DND-41 (cell line): ENCODE measurements at regions not wholly inside any gene's neighbourhood (a gene's known extent, or its start where the extent isn't known, plus 50 kb on each side); places are given as distances from the start of the nearest gene placed in this dataset.

Experiments
- ATAC-seq: fragments of 200-7000 bp; cut with Tn5 transposase; 3 replicates; pipeline ENCODE4 v1.9.1; 2021; ENCODE audit warnings: low read depth; ENCODE audit not compliant: insufficient read depth
- DNase-seq: peaks from one replicate; pipeline ENCODE4 v3.0.0-alpha.2; 2020
- H2AFZ ChIP-seq: 2 replicates; pipeline ENCODE4 v1.6.0; 2012; ENCODE audit warnings: low read depth, low read length
- H3K27ac ChIP-seq: 2 replicates; pipeline ENCODE4 v1.5.1; 2012; ENCODE audit warnings: low read length, inconsistent platforms
- H3K27me3 ChIP-seq: fragments of 200-600 bp; sonication (generic); 2 replicates; pipeline ENCODE4 v1.6.0; 2012; ENCODE audit warnings: low read length, mild to moderate bottlenecking, inconsistent platforms; ENCODE audit not compliant: insufficient read depth, poor library complexity
- H3K36me3 ChIP-seq: 2 replicates; pipeline ENCODE4 v1.5.1; 2012; ENCODE audit warnings: low read length, inconsistent platforms; ENCODE audit not compliant: insufficient read depth
- H3K4me1 ChIP-seq: 2 replicates; pipeline ENCODE4 v1.5.1; 2012; ENCODE audit warnings: mild to moderate bottlenecking, low read length; ENCODE audit not compliant: insufficient read depth
- H3K4me2 ChIP-seq: 2 replicates; pipeline ENCODE4 v1.6.0; 2012; ENCODE audit warnings: mild to moderate bottlenecking, moderate library complexity, low read length, inconsistent platforms; ENCODE audit not compliant: insufficient read depth
- H3K4me3 ChIP-seq, 2 experiments: fragments of 200-600 bp in 1 of 2; shearing (Covaris generic) in 1 of 2; 2 replicates each; pipeline ENCODE4 v1.5.1; 2012 to 2016; ENCODE audit warnings: inconsistent platforms in 2 of 2, low read length in 2 of 2, mild to moderate bottlenecking in 2 of 2, low read depth in 1 of 2, moderate library complexity in 1 of 2
- H3K79me2 ChIP-seq: 2 replicates; pipeline ENCODE4 v1.6.0; 2012; ENCODE audit warnings: low read length, inconsistent platforms; ENCODE audit not compliant: insufficient read depth
- H3K9ac ChIP-seq: 2 replicates; pipeline ENCODE4 v1.6.0; 2012; ENCODE audit warnings: low read depth, mild to moderate bottlenecking, inconsistent platforms, low read length, moderate library complexity
- H3K9me3 ChIP-seq: 2 replicates; pipeline ENCODE4 v1.5.1; 2012; ENCODE audit warnings: low read length, moderate library complexity, mild to moderate bottlenecking, inconsistent platforms; ENCODE audit not compliant: insufficient read depth, severe bottlenecking
- H4K20me1 ChIP-seq: 2 replicates; pipeline ENCODE4 v1.6.0; 2012; ENCODE audit warnings: low read length; ENCODE audit not compliant: insufficient read depth
- EZH2 ChIP-seq: IDR thresholded peaks from 3 replicates; pipeline ENCODE4 v1.6.1; 2012; ENCODE audit warnings: borderline replicate concordance, low read depth, mild to moderate bottlenecking, moderate library complexity, low read length, inconsistent platforms; ENCODE audit not compliant: severe bottlenecking
- TF ChIP-seq, protein P1 (sequence below): IDR thresholded peaks from 2 replicates; pipeline ENCODE4 v1.5.1; 2012; ENCODE audit warnings: borderline replicate concordance, low read length, moderate library complexity, mild to moderate bottlenecking; ENCODE audit not compliant: poor library complexity, severe bottlenecking; ENCODE audit errors: extremely low read depth

DNA sequence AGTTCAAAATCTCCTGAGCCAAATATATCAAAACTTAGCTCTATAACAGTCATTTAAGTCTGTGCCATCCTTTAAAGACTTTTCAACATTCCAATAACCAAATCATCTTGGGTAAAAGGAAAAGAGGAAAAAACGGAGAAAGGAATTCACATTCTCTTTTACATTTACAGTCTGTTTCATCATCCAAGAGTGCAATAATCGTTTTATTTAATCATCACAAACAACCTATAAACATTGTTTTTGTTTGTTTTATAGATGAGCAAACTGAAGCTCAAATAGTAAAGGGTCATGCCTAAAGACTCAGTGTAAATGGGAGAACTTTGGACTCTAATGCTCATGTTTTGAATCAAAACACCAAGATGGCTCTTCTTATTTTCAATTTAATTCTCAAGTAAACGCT lies 252.3 kb downstream of the TOX3 start:
- TF ChIP-seq, protein P1, sequence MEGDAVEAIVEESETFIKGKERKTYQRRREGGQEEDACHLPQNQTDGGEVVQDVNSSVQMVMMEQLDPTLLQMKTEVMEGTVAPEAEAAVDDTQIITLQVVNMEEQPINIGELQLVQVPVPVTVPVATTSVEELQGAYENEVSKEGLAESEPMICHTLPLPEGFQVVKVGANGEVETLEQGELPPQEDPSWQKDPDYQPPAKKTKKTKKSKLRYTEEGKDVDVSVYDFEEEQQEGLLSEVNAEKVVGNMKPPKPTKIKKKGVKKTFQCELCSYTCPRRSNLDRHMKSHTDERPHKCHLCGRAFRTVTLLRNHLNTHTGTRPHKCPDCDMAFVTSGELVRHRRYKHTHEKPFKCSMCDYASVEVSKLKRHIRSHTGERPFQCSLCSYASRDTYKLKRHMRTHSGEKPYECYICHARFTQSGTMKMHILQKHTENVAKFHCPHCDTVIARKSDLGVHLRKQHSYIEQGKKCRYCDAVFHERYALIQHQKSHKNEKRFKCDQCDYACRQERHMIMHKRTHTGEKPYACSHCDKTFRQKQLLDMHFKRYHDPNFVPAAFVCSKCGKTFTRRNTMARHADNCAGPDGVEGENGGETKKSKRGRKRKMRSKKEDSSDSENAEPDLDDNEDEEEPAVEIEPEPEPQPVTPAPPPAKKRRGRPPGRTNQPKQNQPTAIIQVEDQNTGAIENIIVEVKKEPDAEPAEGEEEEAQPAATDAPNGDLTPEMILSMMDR, result no peak
- no peak for TF ChIP-seq EZH2
- H3K4me3 ChIP-seq, result no peak overlapping the region
- no peaks in the 10 kb centered on the region for H3K79me2 ChIP-seq
- no peaks in the 10 kb centered on the region for H3K36me3 ChIP-seq
- H3K9me3 ChIP-seq, result no peaks in the 10 kb centered on the region
- H3K9ac ChIP-seq, result no peak overlapping the region
- no peak overlapping the region for H3K4me2 ChIP-seq
- no peaks in the 10 kb centered on the region for H3K27me3 ChIP-seq
- no peaks in the 10 kb centered on the region for H4K20me1 ChIP-seq
- no peak overlapping the region for H2AFZ ChIP-seq
- H3K4me1 ChIP-seq, result no peaks in the 10 kb centered on the region
- DNase-seq (no peak), ATAC-seq (no peak)
- no peak overlapping the region for H3K27ac ChIP-seq

DNA sequence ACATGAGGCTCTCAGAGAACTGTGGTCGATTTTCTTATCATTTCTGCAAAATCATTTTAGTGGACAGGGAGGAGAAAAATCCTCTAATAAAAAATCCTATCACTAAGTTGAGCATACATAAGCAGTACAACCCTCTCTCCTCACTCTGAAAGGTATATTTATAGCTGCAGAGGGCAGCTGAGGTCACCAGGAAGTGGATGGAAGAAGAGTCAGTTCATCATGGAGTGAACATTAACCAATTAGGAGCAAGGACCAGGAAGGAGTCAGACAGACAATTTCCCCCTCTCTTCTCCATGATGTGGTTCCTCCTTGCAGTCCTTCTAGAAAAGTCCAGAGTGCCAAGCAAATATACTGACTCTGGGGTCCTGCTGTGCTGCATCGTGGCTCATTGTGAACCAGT lies 253.7 kb downstream of the TOX3 start:
- H3K9me3 ChIP-seq, result no peaks in the 10 kb centered on the region
- ATAC-seq, result no peak
- TF ChIP-seq, protein P1, result no peak
- no peak for TF ChIP-seq EZH2
- no peak overlapping the region for H3K4me3 ChIP-seq
- H3K79me2 ChIP-seq, result no peaks in the 10 kb centered on the region
- no peak overlapping the region for H3K27ac ChIP-seq
- no peaks in the 10 kb centered on the region for H3K4me1 ChIP-seq
- H3K36me3 ChIP-seq, result no peaks in the 10 kb centered on the region
- no peaks in the 10 kb centered on the region for H3K27me3 ChIP-seq
- no peak for DNase-seq
- no peak overlapping the region for H2AFZ ChIP-seq
- no peaks in the 10 kb centered on the region for H4K20me1 ChIP-seq
- no peak overlapping the region for H3K9ac ChIP-seq
- H3K4me2 ChIP-seq, result no peak overlapping the region

DNA sequence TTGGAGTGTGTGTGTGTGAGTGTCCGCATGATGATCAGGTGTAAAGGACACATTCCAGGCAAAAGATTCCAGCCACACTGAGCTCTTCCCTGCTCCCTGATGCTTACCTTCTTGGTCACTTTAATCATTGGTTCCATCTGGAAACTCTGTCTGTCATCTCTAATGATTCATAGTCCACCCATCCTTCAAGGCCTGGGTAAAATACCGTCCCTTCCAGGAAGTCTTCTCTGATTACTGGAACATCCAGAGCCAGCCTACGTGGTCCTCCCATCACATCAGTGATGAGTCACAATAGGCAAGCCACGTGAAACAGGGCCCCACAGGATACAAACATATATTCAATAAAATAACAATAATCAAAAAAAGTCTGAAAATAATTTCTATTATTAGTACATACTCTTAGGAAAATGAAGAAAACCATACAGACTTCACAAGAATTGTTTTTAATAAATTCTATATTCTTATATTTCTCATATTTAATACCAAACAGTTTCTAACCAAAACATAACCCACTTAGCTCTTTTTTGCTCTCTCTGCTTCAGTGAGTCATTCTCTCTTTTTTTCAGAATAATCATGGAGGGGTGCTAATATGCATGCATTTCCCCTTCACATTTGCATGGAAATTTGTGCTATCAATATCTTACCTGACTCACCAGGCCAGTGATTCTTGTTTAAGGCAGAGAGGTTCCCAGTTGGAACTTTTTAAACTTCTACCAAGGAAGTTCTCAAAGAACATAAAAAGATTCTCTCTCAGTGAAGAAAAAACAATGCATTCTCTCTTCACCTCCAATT lies 263.2 kb downstream of the TOX3 start:
- H3K27me3 ChIP-seq, result no peaks in the 10 kb centered on the region
- H3K79me2 ChIP-seq, result no peaks in the 10 kb centered on the region
- H3K4me1 ChIP-seq, result no peaks in the 10 kb centered on the region
- no peaks in the 10 kb centered on the region for H3K36me3 ChIP-seq
- H3K9ac ChIP-seq, result no peak overlapping the region
- H3K27ac ChIP-seq, result no peak overlapping the region
- TF ChIP-seq EZH2, result no peak
- TF ChIP-seq, protein P1, result no peak
- H3K9me3 ChIP-seq, result no peaks in the 10 kb centered on the region
- no peak overlapping the region for H3K4me3 ChIP-seq
- ATAC-seq (no peak), DNase-seq (no peak)
- H3K4me2 ChIP-seq, result no peak overlapping the region
- H2AFZ ChIP-seq, result no peak overlapping the region
- H4K20me1 ChIP-seq, result no peaks in the 10 kb centered on the region
